Esophagus muscularis mucosa (tissue), 4 donors: ENCODE measurements at regions not wholly inside any gene's neighbourhood (a gene's known extent, or its start where the extent isn't known, plus 50 kb on each side); places are given as distances from the start of the nearest gene placed in this dataset.

ENCODE experiments used
- DNase-seq: peaks from one replicate; pipeline ENCODE4 v3.0.0-alpha.2; 2017; ENCODE audit errors: extremely low spot score
- H3K27ac ChIP-seq, 4 donors: fragments of 200-600 bp; sonication (generic); replicated peaks in 1 of 4; 1 replicate in 3 of 4; 2 replicates in 1 of 4; pipeline ENCODE4 v1.5.1; 2016 to 2019; ENCODE audit warnings: mild to moderate bottlenecking in 1 of 4
- H3K27me3 ChIP-seq, 4 donors: fragments of 200-600 bp; sonication (generic); one replicate each; pipeline versions ENCODE4 v1.5.1 to v1.6.0; 2016 to 2019
- H3K36me3 ChIP-seq, 4 donors: fragments of 200-600 bp; sonication (generic); one replicate each; pipeline ENCODE4 v1.5.1; 2016 to 2019
- H3K4me1 ChIP-seq, 4 donors: fragments of 200-600 bp; sonication (generic); one replicate each; pipeline ENCODE4 v1.5.1; 2016 to 2019
- H3K4me3 ChIP-seq, 4 donors: fragments of 200-600 bp; sonication (generic); 1 replicate in 2 of 4; 2 replicates in 2 of 4; pipeline ENCODE4 v1.5.1; 2016 to 2019; ENCODE audit warnings: mild to moderate bottlenecking in 4 of 4, moderate library complexity in 1 of 4
- H3K9me3 ChIP-seq, 4 donors: fragments of 200-600 bp; sonication (generic); 1 replicate in 3 of 4; 2 replicates in 1 of 4; pipeline ENCODE4 v1.5.1; 2016 to 2019
- CTCF ChIP-seq, 3 experiments: fragments of 200-600 bp in 2 of 3; fragments of 450-650 bp in 1 of 3; sonication (generic) in 2 of 3; IDR thresholded peaks; one replicate each; pipeline ENCODE4 v1.5.1; 2017 to 2019; ENCODE audit warnings: antibody characterized with exemption in 3 of 3, mild to moderate bottlenecking in 2 of 3, moderate library complexity in 1 of 3
- EP300 ChIP-seq: sonication (generic); formaldehyde crosslinking; IDR thresholded peaks from one replicate; pipeline ENCODE4 v1.6.1; 2017; ENCODE audit warnings: antibody characterized with exemption
- POLR2A ChIP-seq: fragments of 450-650 bp; IDR thresholded peaks from one replicate; pipeline ENCODE4 v1.6.1; 2017; ENCODE audit warnings: antibody characterized with exemption, moderate library complexity, mild to moderate bottlenecking, low read depth
- POLR2AphosphoS5 ChIP-seq, 2 donors: sonication (generic); formaldehyde crosslinking; IDR thresholded peaks; one replicate each; pipeline ENCODE4 v1.6.1; 2017; ENCODE audit warnings: antibody characterized with exemption in 2 of 2
- WGBS: methylation state at CpG from one replicate; pipeline ENCODE4 v1.1.5; 2018; 5-methylcytosine and 5-hydroxymethylcytosine counted together
- intact Hi-C: fragments of 100-400 bp; cut with DNase I; formaldehyde crosslinking; loops from one replicate; pipeline ENCODE4 v1.15.1; 2023

DNA sequence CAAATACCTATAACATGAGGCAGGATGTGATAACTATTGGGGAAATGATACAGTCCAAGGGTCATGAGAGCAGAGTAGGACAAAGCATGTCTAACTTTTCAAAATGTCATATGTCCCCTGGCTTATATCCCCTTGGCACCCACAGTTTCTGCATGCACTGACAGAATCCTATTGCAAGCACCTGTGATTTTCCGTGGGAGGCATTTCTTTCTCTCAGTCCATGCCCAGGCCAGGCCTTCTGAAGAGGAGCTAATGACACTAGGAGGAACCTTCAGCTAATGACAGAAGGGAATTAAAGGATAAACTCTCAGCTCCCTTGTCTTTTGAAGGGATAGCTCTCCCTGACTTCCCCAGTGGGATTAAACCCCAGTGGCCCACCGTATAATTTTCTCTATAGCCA is 249.2 kb downstream of the TTC6 start:
- Histone ChIP-seq H3K4me1 (no peaks in the 10 kb centered on the region), H3K36me3 (no peaks in the 10 kb centered on the region), H3K4me3 (no peak overlapping the region), H3K27me3 (no peaks in the 10 kb centered on the region), H3K27ac (no peak overlapping the region), H3K9me3 (no peaks in the 10 kb centered on the region)
- intact Hi-C loops = no loop called here
- no peak for DNase-seq
- 75% methylated on average over 2 of the region's 2 CpGs for WGBS
- TF ChIP-seq POLR2AphosphoS5 (IDR thresholded peaks at IDR 0.05) = no peak
- TF ChIP-seq EP300 = no peak
- no peak for TF ChIP-seq CTCF (IDR thresholded peaks at IDR 0.05)
- no peak for TF ChIP-seq POLR2A

DNA sequence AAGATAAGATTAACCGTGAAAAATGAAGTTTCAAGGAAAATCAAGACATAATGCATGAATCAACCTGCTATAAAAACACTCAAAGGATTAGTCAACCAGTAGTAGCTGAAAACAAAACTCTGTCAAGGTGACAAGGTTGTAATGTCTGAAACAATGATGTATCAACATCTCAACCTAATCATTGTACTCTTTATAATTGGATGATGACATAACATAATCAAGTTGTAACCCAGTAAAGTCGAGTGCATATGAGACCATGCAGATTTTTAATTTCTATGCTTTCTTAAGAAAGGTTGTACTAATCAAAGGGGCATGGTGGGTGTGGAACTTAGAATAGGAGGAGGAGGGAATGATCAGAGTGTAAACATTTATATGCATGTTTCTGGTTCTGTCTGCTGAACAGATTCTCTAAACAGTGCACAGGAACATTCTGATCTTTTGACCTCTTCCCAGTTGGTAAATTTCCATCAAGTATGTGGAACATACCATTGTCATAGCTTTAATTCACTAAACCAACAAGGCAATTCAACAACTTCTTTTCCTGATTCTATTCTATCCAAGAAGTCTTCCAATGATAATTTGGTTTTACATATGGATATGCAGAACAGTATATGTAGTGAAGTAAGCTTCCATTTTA is 253.7 kb downstream of the TTC6 start:
- 71% methylated on average over 2 of the region's 2 CpGs for WGBS
- H3K4me3 ChIP-seq = no peak overlapping the region
- H3K27me3 ChIP-seq = no peaks in the 10 kb centered on the region
- no peaks in the 10 kb centered on the region for H3K36me3 ChIP-seq
- no peak for DNase-seq
- no peak for TF ChIP-seq POLR2AphosphoS5 (IDR thresholded peaks at IDR 0.05)
- no peak for TF ChIP-seq POLR2A
- TF ChIP-seq CTCF (IDR thresholded peaks at IDR 0.05) = no peak
- no peak for TF ChIP-seq EP300
- H3K9me3 ChIP-seq = no peaks in the 10 kb centered on the region
- no peak overlapping the region for H3K27ac ChIP-seq
- H3K4me1 ChIP-seq = no peaks in the 10 kb centered on the region
- intact Hi-C loops = no loop called here

- intact Hi-C loops = no loop called here
- Histone ChIP-seq H3K27ac (no peak overlapping the region), H3K36me3 (no peaks in the 10 kb centered on the region), H3K27me3 (no peaks in the 10 kb centered on the region), H3K4me3 (no peak overlapping the region), H3K9me3 (no peaks in the 10 kb centered on the region), H3K4me1 (no peaks in the 10 kb centered on the region)
- TF ChIP-seq CTCF (IDR thresholded peaks at IDR 0.05) (no peak), POLR2A (no peak), POLR2AphosphoS5 (IDR thresholded peaks at IDR 0.05) (no peak), EP300 (no peak)
- DNase-seq = no peak
- 65% methylated on average over 1 of the region's 1 CpG for WGBS
Measured at GRCh38 chr14:37851054-37851453, 255.6 kb downstream of the TTC6 start.

DNA sequence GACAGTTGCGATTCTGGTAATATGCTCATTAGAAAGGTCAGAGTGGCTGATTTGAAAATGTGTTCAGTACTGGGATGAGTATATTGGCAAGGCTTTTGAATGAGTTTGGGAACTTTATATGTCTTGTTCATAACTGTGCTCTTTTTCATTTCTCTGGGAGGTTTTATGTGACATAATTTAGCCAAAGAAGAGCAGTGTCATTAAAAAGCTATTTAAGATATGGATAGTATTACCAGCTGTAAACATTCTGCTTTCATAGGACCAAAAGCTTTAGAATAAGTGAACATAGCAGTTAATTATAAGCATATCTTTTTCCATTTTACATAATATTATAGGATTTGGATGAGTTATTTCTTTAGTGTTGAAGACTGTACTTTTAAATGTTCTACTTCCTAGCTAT is 260.4 kb downstream of the TTC6 start:
- DNase-seq = no peak
- no peak overlapping the region for H3K27ac ChIP-seq
- no peaks in the 10 kb centered on the region for H3K36me3 ChIP-seq
- 70% methylated on average over 1 of the region's 1 CpG for WGBS
- no peaks in the 10 kb centered on the region for H3K9me3 ChIP-seq
- no peaks in the 10 kb centered on the region for H3K27me3 ChIP-seq
- no peak overlapping the region for H3K4me3 ChIP-seq
- intact Hi-C loops = no loop called here
- no peaks in the 10 kb centered on the region for H3K4me1 ChIP-seq
- TF ChIP-seq EP300 = no peak
- TF ChIP-seq POLR2A = no peak
- no peak for TF ChIP-seq POLR2AphosphoS5 (IDR thresholded peaks at IDR 0.05)
- TF ChIP-seq CTCF (IDR thresholded peaks at IDR 0.05) = no peak

DNA sequence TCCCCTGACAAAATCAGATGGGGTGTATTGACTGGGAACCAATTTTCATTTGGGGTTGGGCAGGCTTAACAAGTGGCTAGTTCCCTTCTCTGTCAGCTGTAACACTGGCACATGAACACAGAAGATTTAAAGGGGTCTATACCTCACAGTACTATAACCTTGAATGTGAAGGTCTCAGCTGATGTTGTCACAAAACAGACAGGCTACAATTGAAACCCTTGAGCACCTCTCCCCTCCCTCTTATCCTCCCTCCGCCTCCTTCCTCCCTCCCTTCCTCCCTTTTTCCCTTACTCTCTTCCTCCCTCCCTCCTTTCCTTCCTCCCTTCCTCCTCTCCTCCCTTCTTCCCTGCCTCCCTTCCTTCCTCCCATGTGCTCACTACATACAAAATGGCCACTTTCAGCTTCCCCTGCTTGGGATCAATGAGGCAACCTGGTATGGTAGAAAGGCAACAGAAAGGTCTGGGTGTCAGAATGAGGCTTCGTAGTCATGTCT is 262.4 kb downstream of the TTC6 start:
- no peak for TF ChIP-seq POLR2A
- no peak for TF ChIP-seq POLR2AphosphoS5 (IDR thresholded peaks at IDR 0.05)
- TF ChIP-seq EP300 = no peak
- no peak for TF ChIP-seq CTCF (IDR thresholded peaks at IDR 0.05)
- intact Hi-C loops = no loop called here
- Histone ChIP-seq H3K27me3 (no peaks in the 10 kb centered on the region), H3K9me3 (no peaks in the 10 kb centered on the region), H3K4me1 (no peaks in the 10 kb centered on the region), H3K27ac (no peak overlapping the region), H3K4me3 (no peak overlapping the region), H3K36me3 (no peaks in the 10 kb centered on the region)
- WGBS = 84% methylated on average over 2 of the region's 2 CpGs
- DNase-seq = no peak
